ENCODE measurements at regions not wholly inside any gene's neighbourhood (a gene's known extent, or its start where the extent isn't known, plus 50 kb on each side); places are given as distances from the start of the nearest gene placed in this dataset.
"Not testable (repeated sequence)": the region's sequence is repeated elsewhere in the genome, so short reads cannot be mapped to it uniquely, and the experiment has no call there.

DNA sequence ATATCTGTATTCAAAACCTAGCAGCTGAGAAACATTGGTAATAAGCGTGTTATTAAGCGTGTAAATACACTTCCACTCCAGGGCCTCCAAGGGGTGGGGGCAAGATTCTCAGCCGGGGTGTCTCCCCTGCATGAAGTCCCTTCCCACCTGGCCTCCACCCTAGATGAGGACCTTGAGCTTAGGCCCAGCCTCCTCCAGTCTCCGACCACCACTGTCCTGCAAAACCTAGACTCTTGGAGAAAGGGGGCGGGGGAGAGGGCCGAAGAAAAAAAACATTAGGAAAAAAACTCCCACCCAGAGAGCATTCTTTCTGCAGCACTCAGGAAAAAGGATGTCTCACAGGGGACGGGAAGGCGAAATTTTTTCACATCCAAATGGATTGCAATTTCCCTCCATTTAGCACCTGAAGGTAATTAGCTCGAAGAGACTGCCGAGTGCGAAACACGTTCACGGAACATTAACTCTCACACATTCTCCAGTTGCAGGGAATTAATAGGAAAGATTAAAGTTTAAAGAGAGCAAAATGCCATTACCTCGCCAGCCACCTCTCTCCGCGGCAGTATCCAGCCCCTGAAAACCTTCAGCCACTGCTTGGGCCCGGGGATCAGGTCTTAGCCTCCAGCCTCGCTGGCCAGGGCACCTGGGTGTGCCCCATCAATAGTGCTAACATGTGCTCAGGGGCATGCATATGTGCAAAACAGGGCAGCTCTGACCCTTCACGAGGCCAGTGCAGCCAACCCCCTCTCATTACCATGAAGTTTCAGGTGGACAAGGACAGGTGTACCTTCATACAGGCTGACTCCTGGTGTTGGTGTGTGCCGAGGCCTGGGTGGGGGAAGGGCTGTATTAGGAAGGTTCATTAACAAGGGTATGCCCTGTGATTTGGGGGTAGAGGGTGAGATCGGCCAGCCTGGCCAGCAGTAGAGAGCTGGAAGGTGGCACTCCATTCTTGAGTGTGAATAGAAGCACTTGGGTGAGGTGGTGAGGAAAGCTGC is 77.2 kb downstream of the HIF1AN start:
- no peak for DNase-seq

DNA sequence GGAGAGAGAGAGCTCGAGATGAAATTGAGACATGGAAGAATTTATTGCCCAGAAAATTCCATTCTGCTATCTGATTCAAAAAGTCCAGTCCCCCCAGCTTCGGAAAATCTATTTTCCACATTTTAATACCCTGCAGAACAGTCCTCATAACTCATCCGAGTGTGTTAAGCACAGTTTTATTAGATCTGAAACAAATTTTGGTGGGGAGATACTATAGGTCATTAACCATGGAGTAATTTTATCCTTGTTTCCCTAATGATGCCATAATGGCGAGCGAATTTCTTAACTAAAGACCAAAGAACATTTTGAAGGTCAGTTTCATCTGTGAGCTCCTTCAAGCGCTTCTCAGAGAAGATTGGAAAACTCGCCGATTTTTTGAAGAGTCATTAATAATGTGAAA is 78.1 kb downstream of the HIF1AN start:
- no peak for DNase-seq

DNA sequence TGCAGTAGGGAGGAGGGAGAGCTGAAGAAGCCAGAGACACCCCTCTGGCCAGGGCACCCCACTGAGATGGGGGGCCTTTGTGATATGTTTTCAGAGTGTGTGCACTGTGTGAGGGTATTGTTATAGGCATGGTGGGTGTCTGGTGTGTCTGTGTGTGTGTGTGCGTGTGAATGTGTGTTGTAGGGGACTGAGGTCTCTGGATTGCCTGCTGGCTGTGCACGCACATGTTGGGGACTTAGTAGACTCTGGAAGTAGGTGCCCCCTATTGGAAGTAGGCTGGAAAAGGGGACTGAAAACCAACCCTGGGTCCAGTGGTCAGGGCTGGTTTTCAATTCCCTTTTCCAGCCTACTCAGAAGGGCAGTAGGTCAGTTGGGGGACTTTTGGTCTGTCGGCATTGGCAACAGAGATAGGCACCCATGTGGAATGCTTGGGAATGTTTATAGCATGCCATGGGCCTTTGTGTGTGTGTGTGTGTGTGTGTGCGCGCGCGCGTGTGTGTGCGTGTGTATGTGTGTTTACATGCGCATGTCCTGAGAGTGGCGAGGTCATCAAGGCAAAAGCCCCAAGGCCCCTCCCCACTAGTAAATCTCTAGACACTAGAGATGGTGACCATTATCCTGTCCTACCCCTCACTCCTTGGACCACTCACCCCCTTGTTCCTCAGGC is 78.8 kb downstream of the HIF1AN start:
- DNase-seq, result no peak

DNA sequence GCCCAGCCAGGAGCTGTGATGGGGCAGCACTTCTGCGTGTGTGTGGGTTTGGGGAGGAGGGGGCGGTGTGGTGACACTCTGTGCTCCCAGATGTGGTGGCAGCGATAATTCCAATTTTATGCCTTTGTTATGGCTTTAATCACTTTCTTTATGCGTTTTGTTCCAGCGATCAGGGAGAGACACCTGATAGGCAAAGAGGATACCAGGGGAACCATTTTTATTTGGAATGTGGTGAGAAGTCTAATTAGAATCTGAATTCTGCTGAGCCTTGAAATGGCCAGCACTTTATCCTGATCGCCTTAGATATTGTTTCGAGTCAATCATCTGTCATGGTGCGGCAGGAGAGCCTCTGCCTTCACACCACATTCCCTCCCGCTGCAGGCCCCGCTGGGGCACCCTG is 79.5 kb downstream of the HIF1AN start:
- DNase-seq, result no peak

DNA sequence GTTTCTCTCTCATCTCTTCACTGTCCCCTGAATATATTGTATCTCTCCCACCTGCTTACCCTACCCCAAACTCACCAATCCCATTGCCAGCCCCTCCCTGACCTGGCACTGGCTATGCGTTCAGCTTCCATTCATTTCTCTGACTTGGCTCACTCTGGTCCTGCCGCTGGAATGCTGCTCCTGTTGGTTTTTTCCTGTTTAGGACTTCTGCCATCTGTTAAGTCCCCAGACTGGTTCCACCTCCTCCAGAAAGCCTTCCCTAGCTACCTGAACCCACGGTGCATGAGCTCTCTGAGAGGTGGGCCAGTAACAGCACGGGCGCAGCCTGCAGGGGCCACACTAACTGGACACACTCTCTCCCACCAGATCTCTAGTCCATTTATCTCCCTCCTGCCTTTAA is 80.2 kb downstream of the HIF1AN start:
- DNase-seq, result no peak

DNA sequence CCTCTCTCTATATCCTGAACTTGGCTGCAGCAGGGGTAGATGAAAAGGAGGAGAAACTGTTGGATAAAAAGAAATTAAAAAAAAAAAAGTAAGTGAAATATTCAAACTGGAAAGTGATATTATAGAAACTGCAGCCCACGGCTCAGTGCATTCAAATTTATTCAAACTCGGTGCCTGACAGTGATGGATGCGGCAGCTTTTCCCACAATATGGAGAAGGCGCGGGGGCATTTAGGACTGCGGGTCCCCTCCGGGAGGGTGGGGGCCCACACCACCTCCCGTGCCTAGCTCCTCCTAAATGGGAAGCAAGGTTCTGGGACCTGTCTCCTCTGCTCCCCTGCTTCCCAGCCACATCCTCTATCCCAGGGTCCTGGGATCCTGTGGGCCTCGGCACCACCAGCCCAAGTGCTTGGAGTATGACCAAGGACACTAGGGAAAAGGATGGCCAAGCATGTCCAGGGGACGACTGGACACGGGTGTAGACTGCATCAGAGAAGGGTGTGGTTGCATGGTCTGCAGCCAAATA is 82.4 kb downstream of the HIF1AN start:
- DNase-seq, result no peak

DNA sequence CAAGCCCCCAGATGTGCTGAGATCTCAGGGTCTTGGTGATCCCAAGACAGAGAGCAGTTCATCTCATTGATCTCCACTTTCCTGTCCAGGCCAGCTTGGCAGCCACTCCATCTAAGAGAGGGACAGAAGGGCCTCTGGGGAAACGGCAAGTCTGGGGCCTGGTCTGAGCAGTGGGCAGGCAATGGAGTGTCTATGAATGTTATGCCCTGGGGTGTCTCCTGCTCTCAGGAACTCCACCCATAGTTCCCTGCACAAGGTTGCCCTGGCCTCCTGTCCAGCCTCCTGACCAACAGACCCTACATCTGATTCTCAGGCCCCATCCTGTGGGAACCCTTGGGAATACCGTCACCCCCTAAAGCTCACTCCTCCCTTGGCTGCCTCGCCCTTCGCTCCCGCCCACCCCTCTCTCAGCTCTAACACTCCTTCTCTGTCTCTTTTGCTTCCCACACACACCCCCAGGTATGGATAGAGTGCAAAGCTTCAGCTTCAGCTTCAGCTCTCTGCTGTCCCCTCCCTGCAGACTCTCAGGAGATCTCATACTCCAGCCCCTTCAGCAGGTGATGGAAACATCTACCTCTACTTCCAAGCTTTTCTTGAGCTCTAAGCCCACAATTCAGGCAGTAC is 83.0 kb downstream of the HIF1AN start:
- DNase-seq, result no peak

DNA sequence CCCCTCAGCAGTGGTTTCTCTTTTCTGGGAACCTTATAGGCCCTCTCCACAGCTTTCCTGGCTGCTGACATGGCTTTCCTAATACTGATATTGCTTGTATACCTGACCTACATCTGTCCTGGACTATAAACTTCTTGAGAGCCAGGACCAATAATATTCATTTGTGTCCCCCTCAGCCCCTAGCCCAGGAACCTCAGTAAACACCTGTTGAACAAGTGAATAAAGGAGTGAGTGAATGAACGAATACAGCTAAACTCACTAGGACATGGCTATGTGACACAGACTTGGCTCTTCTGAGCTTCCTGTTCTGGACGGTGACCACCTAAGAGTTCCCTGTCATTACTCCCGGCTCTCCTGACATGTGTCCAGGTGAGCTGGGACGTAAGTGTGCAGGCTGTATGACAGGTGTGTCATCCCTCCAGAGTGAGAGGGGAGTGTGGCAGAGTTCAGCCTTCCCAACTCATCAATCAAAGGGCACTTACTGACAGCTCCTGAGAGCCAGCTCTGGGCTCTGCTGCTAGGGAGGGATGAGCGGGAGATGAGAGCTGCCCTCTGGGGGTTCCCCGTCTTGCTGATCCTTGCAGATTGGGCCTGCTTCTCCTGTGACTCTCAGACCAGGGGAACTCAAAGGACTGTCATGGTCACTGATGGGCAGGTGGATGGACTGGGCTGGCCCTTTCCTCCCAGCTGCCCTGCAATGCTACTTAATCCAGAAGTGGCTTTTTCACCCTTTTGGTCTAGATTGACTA is 84.5 kb downstream of the HIF1AN start:
- no peak for DNase-seq

DNA sequence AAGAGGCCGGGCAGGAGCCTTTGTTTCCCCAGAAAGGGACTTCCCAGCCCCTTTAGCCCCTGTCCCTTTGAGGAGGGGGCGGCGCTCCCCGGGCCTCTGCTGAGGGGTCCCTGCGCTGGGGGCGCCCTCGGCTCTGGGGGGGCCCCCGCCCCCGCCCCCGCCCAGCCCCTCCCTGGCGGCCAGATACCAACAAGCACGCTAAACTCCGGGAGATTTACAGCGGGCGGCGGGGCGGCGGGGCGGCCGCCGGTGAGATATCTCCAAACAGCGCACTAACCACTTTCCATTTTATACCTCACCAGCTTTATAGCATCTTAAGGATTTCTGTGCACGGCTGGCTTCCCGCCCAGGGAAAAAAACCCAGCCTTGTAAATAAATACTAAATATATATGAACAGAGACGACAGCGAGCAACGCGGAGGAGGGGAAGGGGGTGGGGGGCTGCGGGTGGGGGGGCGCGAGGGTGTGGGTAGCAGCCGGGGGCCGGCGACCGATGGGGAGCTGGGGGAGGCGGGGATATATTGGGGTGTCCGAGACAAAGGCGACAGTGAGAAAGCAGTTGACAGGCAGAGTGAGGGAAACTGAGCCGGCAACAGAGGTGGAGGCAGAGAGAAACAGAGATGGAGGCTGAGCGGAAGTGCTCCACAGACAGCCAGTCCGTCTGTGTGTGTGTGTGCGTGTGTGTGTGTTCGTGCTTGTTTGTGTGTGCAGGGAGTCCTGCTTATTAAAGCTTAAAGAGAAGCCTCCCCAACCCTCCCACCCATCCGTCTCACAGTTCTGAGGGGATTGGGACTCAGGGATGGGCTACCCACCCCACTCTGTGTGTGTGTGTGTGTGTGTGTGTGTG is 85.8 kb downstream of the HIF1AN start:
- no peak for DNase-seq

DNA sequence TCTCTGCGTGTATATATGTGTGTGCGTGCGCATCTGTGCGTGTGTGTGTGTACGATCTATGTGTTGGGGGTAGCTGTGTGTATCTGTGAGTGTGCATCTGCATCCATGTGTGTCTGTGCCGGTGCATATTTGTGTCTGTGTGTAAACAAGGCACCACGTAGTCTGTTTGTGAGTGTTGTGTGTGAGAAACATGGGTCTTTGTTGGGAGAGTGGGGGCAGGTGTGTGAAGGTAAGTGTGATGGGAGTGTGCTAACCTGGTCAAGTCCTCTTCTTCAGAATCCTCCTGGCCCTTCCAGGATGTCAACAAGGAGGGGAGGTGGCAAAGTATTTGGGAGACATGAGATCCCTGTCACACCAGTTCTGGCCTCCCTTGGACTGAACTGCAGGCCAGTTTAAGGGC is 87.2 kb downstream of the HIF1AN start:
- DNase-seq, result no peak

DNA sequence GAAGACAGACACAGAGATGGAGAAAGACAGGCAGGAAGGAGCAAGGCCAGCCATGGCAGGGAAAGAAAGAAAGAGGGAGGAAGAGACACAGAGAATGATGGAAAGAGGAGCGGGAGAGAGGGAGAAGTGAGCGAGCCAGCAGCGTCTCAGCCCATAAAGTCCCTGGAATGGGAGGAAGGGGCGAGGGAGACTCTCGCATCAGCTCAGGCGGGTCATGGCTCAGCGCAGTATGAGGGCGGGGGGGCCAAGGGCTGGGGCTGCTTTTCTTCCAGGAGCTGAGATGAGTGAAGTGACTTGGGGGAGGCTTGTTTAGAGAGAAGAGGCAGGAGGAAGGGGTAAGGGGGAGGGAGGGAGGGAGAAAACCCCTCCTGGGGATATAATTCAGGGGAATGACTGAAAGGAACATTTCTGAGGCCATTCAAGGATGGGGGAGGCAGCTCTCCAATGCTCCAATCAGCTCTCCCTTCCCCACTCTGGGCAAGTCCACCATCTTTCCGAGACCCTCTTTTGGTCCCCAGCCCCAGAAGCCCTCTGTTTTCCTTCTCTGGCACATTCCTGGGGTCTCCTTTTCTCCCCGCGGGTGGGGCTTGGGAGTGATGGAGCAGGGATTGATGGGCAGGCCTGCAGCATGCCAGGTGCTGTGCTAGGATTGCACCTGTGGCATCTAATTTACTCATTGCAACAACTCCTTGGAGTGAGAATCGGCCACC is 87.9 kb downstream of the HIF1AN start:
- DNase-seq, result no peak

DNA sequence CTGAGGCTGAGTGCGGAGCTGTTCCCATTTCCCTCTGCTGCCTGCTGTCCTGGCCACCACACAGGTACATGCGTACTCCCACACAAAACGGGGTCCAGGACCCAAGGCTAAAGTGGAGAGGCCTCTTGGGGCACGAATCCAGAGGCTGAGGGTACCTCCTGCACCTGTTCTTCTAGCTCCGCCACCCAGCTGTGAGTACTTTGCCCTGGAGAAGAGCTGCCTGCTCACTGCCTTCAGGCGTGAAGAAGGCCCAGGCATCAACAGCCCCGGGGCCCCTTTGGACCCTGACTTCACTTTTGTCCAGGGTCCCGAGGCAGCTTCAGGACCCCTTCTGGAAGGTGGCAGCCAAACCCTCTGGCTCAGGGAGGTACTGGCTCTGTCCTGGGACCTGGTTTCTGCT is 88.6 kb downstream of the HIF1AN start:
- no peak for DNase-seq

DNA sequence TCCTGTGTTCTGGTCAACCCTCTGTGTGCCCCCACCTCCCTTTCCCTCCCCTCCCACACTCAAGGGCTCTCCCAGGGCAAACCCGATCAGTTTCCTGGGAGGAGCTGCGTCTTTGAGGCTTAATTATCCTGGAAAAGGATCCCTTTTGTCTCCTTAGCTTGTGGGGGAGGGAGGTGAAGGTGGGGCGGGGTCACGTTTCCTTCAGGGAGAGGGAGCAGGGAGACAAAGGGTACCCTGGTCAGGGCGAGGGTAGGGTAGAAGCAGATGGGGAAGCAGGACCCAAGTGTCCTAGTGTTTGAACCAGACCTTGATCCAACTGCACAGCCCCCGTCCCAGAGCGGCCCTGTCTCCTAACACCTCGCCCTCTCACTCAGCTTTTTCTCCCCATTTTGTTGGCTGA is 90.1 kb downstream of the HIF1AN start:
- no peak for DNase-seq

DNA sequence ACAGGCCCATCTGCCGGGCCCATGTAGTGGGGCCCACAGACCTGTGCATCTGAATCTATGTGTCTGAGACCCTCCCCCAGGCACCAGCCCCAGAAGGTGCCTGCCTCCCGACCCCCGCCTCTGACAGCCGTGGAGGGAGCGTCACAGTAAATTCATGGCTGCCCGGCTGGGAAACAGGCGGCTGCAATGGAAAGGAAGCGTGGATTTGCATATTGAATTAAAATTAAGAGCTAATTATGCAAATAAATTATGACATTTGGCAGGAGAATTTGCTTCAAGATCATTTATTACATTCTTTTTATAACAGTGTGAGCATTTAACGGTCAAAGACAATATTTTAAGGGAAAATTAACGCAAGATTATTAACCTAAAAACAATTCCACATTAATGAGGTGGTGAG is 92.3 kb downstream of the HIF1AN start:
- no peak for DNase-seq

DNA sequence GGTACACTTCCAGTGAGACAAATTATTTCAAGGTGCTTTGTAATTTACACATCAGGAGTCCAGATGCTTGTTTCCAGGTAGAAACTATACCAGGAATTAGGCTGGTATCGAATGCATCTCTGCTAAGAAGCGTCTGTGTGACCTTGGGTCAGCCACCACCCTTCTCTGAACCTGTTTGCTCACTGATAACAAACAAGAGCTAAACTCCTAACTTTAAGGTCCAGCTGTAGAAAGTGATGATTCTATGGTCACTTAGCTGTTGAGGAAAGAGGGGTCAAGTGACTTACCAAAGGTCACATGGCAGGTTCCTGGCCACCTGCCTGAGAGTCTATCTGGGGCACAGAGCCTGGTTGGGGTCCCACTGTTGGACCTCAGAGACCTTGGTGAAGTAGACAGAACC is 95.4 kb downstream of the HIF1AN start:
- no peak for DNase-seq

DNA sequence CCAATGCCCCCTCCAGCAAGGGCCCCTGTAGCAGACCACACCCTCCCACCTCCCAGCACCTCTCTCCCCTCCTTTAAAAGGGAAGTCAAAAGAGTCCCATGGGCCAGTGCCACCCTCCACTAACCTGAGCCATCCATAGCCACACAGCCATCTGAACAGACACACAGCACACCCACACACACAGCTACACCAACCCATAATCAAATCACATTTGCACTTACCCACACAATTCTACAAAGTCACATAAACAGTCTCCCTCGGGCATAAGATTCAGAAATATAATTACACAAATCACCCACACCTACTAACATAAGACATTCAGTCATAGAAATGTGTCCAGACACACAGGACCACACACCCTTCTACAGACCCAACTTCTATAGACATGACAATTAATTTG is 96.3 kb downstream of the HIF1AN start:
- DNase-seq, result no peak

DNA sequence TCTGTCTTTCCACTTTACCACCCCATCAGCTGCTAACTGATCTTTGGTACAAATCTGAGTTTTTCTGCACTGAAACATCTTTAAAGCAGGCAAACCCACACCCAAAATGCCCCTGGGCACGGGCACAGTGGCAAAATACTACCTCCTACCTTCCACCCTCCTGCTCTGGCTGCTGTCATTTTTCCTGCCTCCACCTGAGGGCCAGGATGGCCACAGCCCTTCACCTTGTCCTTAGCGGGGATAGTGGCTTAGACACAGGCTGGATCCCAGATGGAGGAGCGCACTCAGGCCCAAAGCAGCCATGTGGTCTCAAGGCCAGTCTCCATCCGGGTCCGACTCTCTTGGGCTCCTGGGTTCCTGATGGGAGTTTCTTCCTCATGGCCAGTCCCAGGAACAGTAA is 98.3 kb downstream of the HIF1AN start:
- no peak for DNase-seq

DNA sequence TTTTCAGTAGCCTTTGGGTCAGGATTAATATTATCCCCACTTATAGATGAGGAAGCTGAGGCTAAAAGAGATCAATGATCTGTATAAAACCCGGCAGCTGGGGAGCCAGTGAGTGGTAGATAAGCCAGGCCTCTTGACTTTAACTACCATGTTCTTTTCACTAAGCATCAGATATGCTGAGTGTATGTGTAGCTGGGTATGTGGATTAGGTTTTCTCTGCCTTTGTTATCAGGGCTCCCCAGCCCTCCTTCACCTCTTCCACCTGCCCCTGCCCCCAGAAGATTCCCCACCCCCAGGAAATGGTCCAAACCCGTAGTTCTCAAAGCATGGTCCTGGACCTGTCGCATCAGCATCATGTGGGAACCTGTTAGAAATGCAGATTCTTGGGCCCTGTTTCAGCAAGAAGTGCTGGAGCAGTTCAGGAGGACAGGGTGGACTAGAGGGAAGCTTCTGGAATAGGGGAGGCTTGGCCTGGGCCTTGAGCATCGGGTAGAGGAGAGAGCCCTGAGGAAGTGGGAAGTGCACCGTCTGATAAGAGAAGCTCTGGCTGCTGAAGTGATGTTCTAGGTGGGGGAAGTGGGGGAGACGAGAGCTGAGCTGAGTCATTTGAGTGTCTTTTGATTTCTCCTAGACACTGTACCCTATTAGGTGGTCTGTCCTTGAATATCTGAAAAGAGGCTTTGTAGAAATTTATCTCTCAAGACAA is 101.3 kb downstream of the HIF1AN start:
- DNase-seq, result no peak

DNA sequence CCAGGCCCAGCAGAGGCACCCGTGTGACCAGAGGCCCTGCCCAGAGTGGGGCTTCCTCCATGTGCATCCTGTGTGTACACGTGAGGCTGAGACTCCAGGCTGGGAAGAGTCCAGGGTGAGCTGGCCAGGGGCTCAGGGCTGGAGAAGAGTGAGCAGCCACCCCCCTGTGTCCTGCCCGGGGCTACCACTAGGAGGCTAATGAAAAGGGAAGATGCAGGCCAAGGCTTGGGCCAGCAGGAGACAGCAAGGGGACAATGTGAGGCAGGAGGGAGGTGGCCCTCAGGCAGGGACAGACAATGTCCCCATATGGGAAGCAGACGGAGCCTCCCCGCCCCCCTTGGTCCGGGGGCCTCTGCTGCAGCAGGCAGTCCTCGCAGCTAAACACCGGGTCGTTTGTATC is 102.0 kb downstream of the HIF1AN start:
- peak in 1 of 2 experiments; percentile 2 for DNase-seq

DNA sequence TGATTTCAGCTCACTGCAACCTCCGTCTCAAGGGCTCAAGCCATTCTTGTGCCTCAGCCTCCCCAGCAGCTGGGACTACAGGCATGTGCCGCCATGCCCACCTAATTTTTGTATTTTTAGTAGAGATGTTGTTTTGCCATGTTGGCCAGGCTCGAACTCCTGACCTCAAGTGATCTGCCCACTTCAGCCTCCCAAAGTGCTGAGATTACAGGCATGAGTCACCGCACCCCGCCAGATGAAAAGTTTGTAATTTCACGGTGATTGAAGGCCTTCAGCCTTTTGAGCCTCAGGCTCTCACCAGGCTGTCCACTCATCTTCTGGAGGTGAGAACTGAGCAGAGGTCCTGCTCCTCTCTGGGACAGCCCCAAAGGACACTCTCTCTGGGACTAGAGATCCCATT is 103.2 kb downstream of the HIF1AN start:
- DNase-seq, result not testable (repeated sequence)

Measured in SHP77 (cell line).